Fibroblast of lung (primary cell): ENCODE measurements at regions not wholly inside any gene's neighbourhood (a gene's known extent, or its start where the extent isn't known, plus 50 kb on each side); places are given as distances from the start of the nearest gene placed in this dataset.

Source experiments
- DNase-seq, 2 donors: peaks; one replicate each; pipeline versions ENCODE4 v3.0.0 to v3.0.0-alpha.2; 2010; ENCODE audit warnings: low read depth in 2 of 2
- H2AFZ ChIP-seq: 2 replicates; pipeline ENCODE4 v1.5.1; 2012; ENCODE audit warnings: low read length, control low read depth, inconsistent platforms
- H3K27ac ChIP-seq: 2 replicates; pipeline ENCODE4 v1.5.1; 2011; ENCODE audit warnings: low read length, control low read depth; ENCODE audit not compliant: insufficient read depth
- H3K27me3 ChIP-seq: 2 replicates; pipeline ENCODE4 v1.5.1; 2011; ENCODE audit warnings: mild to moderate bottlenecking, low read length; ENCODE audit not compliant: control insufficient read depth, insufficient read depth
- H3K36me3 ChIP-seq: 2 replicates; pipeline ENCODE4 v1.5.1; 2011; ENCODE audit warnings: low read length; ENCODE audit not compliant: control insufficient read depth, insufficient read depth
- H3K4me1 ChIP-seq: 2 replicates; pipeline ENCODE4 v1.5.1; 2011; ENCODE audit warnings: low read length; ENCODE audit not compliant: control insufficient read depth, insufficient read depth; ENCODE audit errors: extremely low read depth
- H3K4me2 ChIP-seq: 2 replicates; pipeline ENCODE4 v1.5.1; 2011; ENCODE audit warnings: low read length, control low read depth; ENCODE audit not compliant: insufficient read depth; ENCODE audit errors: extremely low read depth
- H3K4me3 ChIP-seq, 4 experiments: fragments of 200-600 bp in 1 of 4; sonication (generic) in 1 of 4; replicated peaks in 1 of 4; 2 replicates each; pipeline ENCODE4 v1.5.1; 2011 to 2016; ENCODE audit warnings: low read length in 4 of 4, low read depth in 3 of 4, mild to moderate bottlenecking in 3 of 4, control low read depth in 2 of 4, inconsistent platforms in 1 of 4, mixed read lengths in 1 of 4; ENCODE audit not compliant: insufficient read depth in 1 of 4; ENCODE audit errors: control extremely low read depth in 1 of 4
- H3K79me2 ChIP-seq: 2 replicates; pipeline ENCODE4 v1.5.1; 2012; ENCODE audit warnings: mild to moderate bottlenecking, low read length, inconsistent platforms; ENCODE audit not compliant: control insufficient read depth, insufficient read depth
- H3K9ac ChIP-seq: 2 replicates; pipeline ENCODE4 v1.5.1; 2011; ENCODE audit warnings: mild to moderate bottlenecking, low read length, control low read depth; ENCODE audit not compliant: insufficient read depth
- H3K9me3 ChIP-seq: 2 replicates; pipeline ENCODE4 v1.5.1; 2012; ENCODE audit warnings: low read depth, low read length; ENCODE audit not compliant: control insufficient read depth, insufficient read depth
- H4K20me1 ChIP-seq: 2 replicates; pipeline ENCODE4 v1.5.1; 2011; ENCODE audit warnings: low read length; ENCODE audit not compliant: control insufficient read depth, insufficient read depth; ENCODE audit errors: extremely low read depth
- EZH2 ChIP-seq: IDR thresholded peaks from 2 replicates; pipeline ENCODE4 v1.5.1; 2012; ENCODE audit warnings: low read length, control low read depth, mild to moderate bottlenecking; ENCODE audit errors: missing control alignments
- TF ChIP-seq, protein P1 (sequence below), 2 donors: IDR thresholded peaks in 1 of 2; conservative IDR thresholded peaks in 1 of 2; 1 replicate in 1 of 2; 2 replicates in 1 of 2; pipeline ENCODE4 v1.5.1; 2011 to 2012; ENCODE audit warnings: low read length in 2 of 2, control low read depth in 1 of 2, inconsistent platforms in 1 of 2, low read depth in 1 of 2, mild to moderate bottlenecking in 1 of 2

DNA sequence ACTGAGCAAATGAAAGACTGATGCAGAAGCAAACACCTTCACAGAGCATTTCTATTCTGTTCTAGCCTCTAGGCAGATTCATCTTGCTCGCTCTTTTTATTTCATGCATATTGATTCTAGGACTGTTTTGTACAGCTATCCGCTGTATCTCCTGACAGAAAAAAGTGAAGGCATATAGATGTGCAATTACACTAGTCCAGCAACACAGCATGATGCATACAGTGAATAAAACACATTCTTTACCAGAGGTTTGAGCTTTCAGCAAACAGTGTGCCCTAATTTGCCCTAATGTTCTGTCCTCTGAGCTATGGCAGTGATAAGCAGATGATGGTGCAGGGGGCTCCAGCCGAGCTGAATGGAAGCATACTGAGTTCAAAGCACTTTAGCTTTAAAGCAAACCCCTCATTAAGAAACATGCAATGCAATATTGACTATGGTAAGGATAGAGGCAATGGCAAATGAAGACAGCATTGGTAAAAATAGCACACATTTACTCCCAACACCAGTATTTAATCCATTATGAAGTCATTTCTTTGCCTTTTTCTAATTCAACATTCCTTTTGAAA is 141.2 kb upstream of the RGPD4 start:
- no peak overlapping the region for H2AFZ ChIP-seq
- no peak for TF ChIP-seq EZH2
- TF ChIP-seq, protein P1, sequence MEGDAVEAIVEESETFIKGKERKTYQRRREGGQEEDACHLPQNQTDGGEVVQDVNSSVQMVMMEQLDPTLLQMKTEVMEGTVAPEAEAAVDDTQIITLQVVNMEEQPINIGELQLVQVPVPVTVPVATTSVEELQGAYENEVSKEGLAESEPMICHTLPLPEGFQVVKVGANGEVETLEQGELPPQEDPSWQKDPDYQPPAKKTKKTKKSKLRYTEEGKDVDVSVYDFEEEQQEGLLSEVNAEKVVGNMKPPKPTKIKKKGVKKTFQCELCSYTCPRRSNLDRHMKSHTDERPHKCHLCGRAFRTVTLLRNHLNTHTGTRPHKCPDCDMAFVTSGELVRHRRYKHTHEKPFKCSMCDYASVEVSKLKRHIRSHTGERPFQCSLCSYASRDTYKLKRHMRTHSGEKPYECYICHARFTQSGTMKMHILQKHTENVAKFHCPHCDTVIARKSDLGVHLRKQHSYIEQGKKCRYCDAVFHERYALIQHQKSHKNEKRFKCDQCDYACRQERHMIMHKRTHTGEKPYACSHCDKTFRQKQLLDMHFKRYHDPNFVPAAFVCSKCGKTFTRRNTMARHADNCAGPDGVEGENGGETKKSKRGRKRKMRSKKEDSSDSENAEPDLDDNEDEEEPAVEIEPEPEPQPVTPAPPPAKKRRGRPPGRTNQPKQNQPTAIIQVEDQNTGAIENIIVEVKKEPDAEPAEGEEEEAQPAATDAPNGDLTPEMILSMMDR (conservative IDR thresholded peaks at IDR 0.05 in 1 of 2, IDR thresholded peaks at IDR 0.05 in 1 of 2; ENCODE audit: low read depth in 1 of 2, low read length in 2 of 2) = no peak
- H3K9me3 ChIP-seq = no peaks in the 10 kb centered on the region
- DNase-seq = no peak
- no peak overlapping the region for H3K27ac ChIP-seq
- no peaks in the 10 kb centered on the region for H3K79me2 ChIP-seq
- no peaks in the 10 kb centered on the region for H3K4me1 ChIP-seq
- no peak overlapping the region for H3K9ac ChIP-seq
- no peaks in the 10 kb centered on the region for H4K20me1 ChIP-seq
- no peaks in the 10 kb centered on the region for H3K36me3 ChIP-seq
- H3K4me2 ChIP-seq = no peak overlapping the region
- H3K4me3 ChIP-seq = no peak overlapping the region
- no peaks in the 10 kb centered on the region for H3K27me3 ChIP-seq

DNA sequence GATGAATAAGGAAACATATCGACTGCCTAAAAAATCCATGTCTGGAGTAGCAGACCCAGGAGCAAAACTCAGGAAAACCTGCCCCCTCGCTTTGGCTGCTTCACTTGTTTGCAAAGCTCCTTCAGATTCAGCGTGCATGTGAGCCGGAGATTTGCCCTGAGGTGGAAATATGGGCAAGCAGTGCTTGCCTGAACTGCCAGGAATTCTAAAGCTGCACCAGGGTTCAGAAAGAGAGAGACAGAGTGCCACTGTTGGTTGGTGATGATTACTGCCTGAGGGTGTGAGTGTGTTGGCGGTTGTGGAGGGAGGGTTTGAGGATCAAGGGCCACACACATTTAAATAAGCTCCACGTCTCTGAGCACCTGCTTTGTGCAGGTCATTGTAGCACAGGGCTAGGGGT is 139.6 kb upstream of the RGPD4 start:
- H3K9ac ChIP-seq = no peak overlapping the region
- H4K20me1 ChIP-seq = no peaks in the 10 kb centered on the region
- no peak overlapping the region for H2AFZ ChIP-seq
- TF ChIP-seq, protein P1 (conservative IDR thresholded peaks at IDR 0.05 in 1 of 2, IDR thresholded peaks at IDR 0.05 in 1 of 2; ENCODE audit: low read depth in 1 of 2, low read length in 2 of 2) = no peak
- TF ChIP-seq EZH2 = no peak
- H3K27ac ChIP-seq = no peak overlapping the region
- no peaks in the 10 kb centered on the region for H3K27me3 ChIP-seq
- no peak overlapping the region for H3K4me2 ChIP-seq
- H3K79me2 ChIP-seq = no peaks in the 10 kb centered on the region
- no peak overlapping the region for H3K4me3 ChIP-seq
- no peaks in the 10 kb centered on the region for H3K4me1 ChIP-seq
- no peaks in the 10 kb centered on the region for H3K36me3 ChIP-seq
- no peaks in the 10 kb centered on the region for H3K9me3 ChIP-seq
- no peak for DNase-seq

DNA sequence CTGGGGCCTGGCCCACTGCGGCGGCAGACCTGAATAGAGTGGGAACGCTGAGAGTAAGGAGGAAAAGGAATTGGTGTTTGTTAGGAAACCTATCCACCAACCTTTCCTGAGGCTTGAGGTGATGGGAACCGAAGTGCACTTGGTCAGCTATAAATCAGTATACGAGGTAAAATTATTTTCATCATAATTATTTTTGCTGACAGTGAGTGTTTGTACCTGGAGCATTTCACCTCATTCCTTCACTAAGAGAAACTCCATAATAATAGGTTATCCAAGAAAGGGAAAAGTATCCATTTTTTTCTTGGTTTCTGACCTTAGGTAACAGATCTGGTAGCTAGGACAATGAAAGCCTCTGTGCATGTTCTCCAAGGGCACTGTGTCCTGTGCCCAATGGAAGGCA is 138.6 kb upstream of the RGPD4 start:
- Histone ChIP-seq H3K9me3 (no peaks in the 10 kb centered on the region), H3K4me3 (no peak overlapping the region), H2AFZ (no peak overlapping the region), H3K9ac (no peak overlapping the region), H3K27ac (no peak overlapping the region), H4K20me1 (no peaks in the 10 kb centered on the region), H3K27me3 (no peaks in the 10 kb centered on the region), H3K79me2 (no peaks in the 10 kb centered on the region), H3K4me2 (no peak overlapping the region), H3K4me1 (no peaks in the 10 kb centered on the region), H3K36me3 (no peaks in the 10 kb centered on the region)
- TF ChIP-seq EZH2 = no peak
- TF ChIP-seq, protein P1 (conservative IDR thresholded peaks at IDR 0.05 in 1 of 2, IDR thresholded peaks at IDR 0.05 in 1 of 2; ENCODE audit: low read depth in 1 of 2, low read length in 2 of 2) = no peak
- no peak for DNase-seq
